ENCODE measurements at regions not wholly inside any gene's neighbourhood (a gene's known extent, or its start where the extent isn't known, plus 50 kb on each side); places are given as distances from the start of the nearest gene placed in this dataset.

- TF ChIP-seq ZNF274 (IDR thresholded peaks at IDR 0.05; ENCODE audit: low read depth, low read length) (no peak), SUZ12 (IDR thresholded peaks at IDR 0.05; ENCODE audit: extremely low read depth, insufficient read depth, insufficient read length) (no peak)
Observed at GRCh38 chr6:167762259-167762962, 64.3 kb upstream of the AFDN start.

All from NT2/D1 (cell line).